UCSD-AML1 (cell line): ENCODE measurements at regions not wholly inside any gene's neighbourhood (a gene's known extent, or its start where the extent isn't known, plus 50 kb on each side); places are given as distances from the start of the nearest gene placed in this dataset.
A peak's percentile ranks its signal among the peaks of the same experiment; 100 is the strongest.
"Not testable (repeated sequence)": the region's sequence is repeated elsewhere in the genome, so short reads cannot be mapped to it uniquely, and the experiment has no call there.

Experiments
- DNase-seq: peaks from one replicate; lab custom pipeline; 2025; ENCODE audit not compliant: unreplicated experiment; lab: John Stamatoyannopoulos, UW

DNA sequence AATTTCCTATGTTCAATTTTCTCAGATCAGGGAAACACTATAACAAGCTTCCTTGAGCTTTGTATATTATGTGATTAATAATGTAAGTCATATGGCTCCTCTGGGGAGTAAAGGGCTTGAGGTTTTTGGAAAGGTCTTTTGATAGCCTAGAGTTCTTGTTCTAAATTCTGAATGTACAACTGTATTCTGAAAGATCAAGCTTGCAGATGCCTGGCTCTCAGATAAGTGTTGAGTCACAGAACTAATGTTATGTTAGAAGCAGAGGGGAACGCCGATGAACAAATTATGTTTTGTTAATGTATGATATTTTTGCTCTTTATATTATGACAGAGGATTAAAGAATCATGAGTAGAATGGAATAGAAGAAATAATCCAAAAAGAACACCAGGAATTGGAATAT, 170.1 kb downstream of the RPRM start:
- DNase-seq: no peak

DNA sequence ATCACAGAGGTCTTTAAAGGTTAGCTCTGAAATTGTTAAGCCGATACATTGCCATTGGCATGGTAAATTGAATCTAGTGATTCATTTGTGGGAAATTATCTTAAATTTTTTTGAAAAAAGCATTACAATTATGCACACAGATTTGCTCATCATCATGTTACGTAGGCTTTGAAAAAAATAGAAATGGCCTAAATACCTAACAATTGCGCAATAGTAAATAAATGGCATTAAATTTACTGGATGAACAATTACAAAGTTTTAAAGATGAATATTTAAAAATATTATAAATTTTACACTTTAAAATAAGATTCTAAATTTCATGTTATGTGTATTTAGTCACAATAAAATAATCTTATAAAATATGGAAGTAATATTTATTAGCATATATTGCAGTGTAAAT, 171.3 kb downstream of the RPRM start:
- no peak for DNase-seq

GRCh38 chr2:153299809-153300208, 178.8 kb downstream of the RPRM start:
- DNase-seq: no peak

GRCh38 chr2:153299217-153299616, 179.3 kb downstream of the RPRM start:
- DNase-seq: no peak

DNA sequence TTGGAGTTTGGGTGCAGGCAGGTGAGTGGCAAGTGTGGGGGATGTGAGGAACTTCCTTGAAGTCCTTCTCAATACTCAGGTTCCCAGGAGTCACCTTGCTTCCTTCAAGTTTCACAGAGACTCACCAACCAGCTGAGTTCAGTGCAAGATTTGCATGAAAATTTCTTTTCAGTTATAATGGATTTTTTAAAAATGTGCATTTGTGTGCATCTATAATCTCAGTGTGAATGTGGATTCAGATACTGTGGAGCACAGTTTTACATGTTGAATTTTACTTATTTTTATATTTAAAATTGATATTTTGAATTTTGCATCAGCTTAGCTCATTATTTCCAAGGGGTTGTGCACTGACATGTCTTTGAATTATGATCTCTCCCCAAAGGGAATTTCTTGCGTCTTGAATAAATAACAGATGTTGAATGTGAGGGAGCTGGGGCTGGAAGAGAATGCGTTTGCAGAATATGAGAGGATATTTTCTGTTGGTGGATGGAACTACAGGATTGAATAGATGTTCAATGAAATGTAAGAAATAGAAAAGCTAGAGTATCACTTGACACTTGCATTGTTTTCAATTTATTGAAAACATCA, 184.3 kb downstream of the RPRM start:
- DNase-seq: no peak

DNA sequence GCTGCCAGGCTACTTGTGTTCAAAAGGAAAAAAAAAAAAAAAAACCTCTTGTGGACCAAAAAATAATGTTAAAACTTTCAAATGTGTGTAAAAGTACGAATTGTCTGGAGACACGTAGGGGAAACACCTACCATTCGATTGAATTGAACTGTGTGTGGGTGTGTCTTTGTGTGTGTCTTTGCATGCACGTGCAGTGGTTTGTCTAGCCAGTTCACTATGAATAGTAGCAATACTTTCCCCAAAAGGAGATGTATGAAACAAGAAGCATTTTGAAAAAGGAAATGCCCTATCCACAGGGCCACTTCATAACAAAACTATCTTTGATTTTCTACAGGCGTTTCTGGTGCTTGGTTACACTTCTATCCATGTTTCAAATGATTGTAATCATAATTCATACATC, 186.8 kb downstream of the RPRM start:
- DNase-seq: no peak

- DNase-seq: peak; percentile 10
Observed at GRCh38 chr2:153287109-153287801, 191.3 kb downstream of the RPRM start.

DNA sequence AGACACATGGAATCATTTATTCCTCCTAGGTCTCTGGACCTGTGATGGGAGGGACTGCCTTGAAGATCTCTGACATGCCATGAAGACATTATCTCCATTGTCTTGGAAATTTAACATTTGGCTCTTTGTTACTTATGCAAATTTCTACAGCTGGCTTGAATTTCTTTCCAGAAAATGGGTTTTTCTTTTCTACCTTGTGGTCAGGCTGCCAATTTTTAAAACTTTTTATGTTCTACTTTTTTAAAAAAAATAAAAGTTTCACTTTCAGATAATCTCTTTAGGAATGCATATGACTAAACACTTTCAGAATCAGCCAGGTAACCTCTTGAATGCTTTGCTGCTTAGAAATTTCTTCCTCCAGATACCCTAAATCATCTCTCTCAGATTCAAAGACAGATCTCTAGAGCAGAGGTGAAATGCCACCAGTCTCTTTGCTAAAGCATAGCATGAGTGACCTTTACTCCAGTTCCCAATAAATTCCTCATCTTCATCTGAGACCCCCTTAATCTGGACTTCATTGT, 209.6 kb downstream of the RPRM start:
- DNase-seq: no peak

DNA sequence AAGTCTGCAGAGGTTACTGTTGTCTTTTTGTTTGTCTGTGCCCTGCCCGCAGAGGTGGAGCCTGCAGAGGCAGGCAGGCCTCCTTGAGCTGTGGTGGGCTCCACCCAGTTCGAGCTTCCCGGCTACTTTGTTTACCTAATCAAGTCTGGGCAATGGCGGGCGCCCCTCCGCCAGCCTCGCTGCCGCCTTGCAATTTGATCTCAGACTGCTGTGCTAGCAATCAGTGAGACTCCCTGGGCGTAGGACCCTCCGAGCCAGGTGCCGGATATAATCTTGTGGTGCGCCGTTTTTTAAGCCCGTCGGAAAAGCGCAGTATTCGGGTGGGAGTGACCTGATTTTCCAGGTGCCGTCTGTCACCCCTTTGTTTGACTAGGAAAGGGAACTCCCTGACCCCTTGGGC, 221.7 kb downstream of the RPRM start:
- DNase-seq: not testable (repeated sequence)

- not testable (repeated sequence) for DNase-seq
Observed at GRCh38 chr2:153246636-153247035, 231.9 kb downstream of the RPRM start.

- DNase-seq: no peak
Observed at GRCh38 chr2:153235516-153235915, 243.0 kb downstream of the RPRM start.

- DNase-seq: no peak
Observed at GRCh38 chr2:153232464-153232863, 246.1 kb downstream of the RPRM start.

- no peak for DNase-seq
Observed at GRCh38 chr2:153230977-153231376, 247.6 kb downstream of the RPRM start.

- DNase-seq: no peak
Observed at GRCh38 chr2:153228904-153229303, 249.7 kb downstream of the RPRM start.

DNA sequence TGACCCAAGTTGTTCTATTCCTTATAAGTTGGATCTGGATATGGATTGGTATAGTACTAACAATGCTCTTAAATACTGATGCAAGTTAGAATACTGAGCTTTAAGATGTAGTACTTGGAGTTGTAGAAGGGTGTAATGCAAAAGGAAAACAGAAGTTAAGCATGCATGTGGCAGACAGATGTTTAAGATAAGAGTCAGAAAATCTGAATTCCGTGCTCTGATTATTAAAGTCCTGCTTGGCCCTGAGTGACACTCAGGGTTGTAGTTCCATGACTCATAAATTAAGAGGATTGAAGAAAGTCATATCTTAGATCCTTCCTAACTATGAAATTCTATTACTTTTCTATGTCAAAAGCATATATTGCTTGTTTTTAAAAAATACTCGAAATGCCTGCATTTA, 250.6 kb downstream of the RPRM start:
- DNase-seq: no peak

DNA sequence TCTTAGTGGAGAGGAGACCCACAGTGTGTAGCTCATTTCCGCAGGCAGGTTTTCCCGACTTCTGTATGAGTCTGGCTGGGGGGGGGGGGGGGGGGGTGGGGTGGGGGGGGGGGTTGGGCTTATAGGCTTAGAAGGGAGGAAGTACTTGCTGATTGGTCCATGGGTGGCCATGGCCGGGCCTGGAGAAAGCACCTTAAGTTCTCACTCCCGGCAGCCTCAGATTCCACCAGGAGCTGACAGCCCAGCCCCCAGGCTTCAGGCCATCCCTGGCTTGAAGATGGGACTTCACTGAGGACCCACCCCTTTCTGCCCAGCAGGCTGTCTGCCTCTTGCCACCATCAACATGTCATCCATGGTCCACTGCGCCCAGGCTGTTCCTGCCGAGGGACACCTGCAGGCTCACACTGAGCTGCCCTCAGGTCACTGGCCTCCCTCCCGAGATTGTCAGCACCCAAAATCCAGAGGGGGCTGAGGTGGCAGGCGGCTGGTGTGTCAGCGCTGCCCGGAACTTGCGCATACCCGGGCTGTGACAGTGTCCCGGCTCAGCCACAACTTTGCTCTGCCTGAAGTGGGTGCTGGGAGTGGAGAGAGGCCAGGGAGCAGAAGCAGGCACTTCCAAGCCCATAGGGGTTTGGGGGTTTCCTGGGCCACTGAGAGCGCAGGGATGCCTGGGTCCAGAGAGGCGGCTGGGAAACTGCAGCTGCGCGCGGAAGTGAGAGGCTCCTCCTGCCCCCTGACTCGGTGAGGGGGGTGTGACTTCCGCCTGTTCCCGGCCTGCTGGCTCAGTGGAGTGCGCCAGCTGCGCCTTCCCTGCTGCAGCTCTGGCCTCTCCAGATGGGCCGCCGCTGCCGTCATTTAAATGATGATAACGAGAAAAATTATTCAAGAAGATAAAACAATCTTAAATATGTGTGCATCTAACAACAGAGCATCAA, 256.1 kb downstream of the RPRM start:
- DNase-seq: no peak

DNA sequence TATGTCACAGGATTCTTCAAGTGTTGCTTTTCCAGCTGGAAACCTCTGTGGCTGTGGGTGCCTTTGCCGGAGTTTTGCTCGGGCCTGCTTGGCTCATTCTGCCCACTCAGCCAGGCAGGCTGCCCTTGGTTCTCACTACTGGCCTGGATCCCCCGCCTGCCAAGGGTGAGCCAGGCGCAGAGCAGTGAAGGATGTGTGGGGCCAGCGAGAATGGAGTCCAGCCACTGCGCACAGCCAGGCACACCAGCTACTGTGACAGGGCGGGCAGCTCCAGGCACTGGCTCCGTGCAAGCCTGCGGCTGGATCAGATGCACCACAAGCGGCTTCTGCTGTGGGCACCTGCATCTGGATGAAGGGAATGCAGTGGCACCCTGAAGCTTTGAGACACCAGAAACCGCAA, 257.1 kb downstream of the RPRM start:
- no peak for DNase-seq

DNA sequence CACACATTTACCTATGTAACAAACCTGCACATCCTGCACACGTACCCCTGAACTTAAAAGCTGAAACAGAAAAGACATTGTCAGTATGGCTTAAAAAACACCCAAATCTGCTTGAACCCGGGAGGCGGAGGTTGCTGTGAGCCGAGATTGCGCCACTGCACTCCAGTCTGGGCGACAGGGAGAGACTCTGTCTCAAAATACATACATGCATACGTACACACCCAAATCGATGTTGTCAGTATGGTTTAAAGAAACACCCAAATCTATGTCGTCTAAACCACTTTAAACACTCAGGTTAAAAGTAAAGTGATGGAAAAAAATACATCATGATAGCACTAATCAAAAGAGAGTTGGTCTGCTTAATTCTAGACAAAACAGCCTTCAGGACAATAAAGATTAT, 257.5 kb downstream of the RPRM start:
- DNase-seq: no peak

DNA sequence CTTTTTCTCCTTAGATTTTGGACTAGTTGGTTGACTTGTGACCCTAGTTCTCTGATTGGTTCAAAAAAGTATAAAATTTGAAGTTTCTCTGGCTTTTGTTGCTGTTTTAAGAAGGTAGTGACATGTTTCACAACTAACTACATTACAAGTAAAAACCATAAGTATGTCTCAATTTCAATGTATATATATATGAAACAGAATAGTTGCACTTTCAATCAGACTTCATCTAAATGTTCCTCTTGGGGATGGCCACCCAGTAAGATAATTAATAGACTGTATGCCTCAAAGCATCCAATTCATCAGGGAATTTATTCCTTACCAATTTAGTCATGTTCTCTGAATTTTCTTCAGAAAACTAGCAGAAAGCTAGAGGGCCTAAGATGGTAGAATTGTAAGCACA, 259.7 kb downstream of the RPRM start:
- no peak for DNase-seq

- DNase-seq: no peak
Observed at GRCh38 chr2:153214337-153214736, 264.2 kb downstream of the RPRM start.

- no peak for DNase-seq
Observed at GRCh38 chr2:153213022-153213421, 265.5 kb downstream of the RPRM start.
